ENCODE measurements at regions not wholly inside any gene's neighbourhood (a gene's known extent, or its start where the extent isn't known, plus 50 kb on each side); places are given as distances from the start of the nearest gene placed in this dataset.

DNA sequence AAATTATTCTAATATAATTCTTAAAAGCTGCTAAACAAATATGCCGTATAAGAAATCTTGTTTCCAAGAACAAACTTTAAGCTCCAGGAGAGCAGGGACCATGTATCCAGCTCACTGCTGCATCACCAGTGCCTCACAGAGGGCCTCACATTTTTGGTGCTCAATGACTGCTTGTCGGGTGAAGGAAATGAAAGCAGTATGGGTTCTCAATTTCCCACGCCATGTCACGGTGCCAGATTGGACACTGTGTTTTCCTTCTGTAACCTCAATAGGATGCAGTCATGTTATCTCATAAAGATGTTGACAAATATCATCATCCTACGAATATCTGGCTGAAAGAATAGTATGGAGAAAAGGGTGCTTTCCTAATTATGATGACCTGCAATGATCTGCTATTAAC lies 64.7 kb downstream of the POU5F2 start:
- TF ChIP-seq CTCF (IDR thresholded peaks at IDR 0.05) = no peak
- TF ChIP-seq, protein P1, sequence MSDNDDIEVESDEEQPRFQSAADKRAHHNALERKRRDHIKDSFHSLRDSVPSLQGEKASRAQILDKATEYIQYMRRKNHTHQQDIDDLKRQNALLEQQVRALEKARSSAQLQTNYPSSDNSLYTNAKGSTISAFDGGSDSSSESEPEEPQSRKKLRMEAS (IDR thresholded peaks at IDR 0.05; ENCODE audit: low read depth) = no peak
- no peak for TF ChIP-seq POLR2AphosphoS5 (IDR thresholded peaks at IDR 0.05; ENCODE audit: low read depth, low read length)
- TF ChIP-seq MXI1 (IDR thresholded peaks at IDR 0.05; ENCODE audit: low read depth, low read length) = no peak
- TF ChIP-seq, protein P2, sequence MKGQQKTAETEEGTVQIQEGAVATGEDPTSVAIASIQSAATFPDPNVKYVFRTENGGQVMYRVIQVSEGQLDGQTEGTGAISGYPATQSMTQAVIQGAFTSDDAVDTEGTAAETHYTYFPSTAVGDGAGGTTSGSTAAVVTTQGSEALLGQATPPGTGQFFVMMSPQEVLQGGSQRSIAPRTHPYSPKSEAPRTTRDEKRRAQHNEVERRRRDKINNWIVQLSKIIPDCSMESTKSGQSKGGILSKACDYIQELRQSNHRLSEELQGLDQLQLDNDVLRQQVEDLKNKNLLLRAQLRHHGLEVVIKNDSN (IDR thresholded peaks at IDR 0.05; ENCODE audit: borderline replicate concordance, low read depth) = no peak
- TF ChIP-seq REST (IDR thresholded peaks at IDR 0.05; ENCODE audit: low read depth, low read length) = no peak
- no peak for TF ChIP-seq FOXM1 (IDR thresholded peaks at IDR 0.05; ENCODE audit: low read depth)
- TF ChIP-seq USF2 (IDR thresholded peaks at IDR 0.05; ENCODE audit: borderline replicate concordance, low read depth, low read length) = no peak
- no peak for TF ChIP-seq JUND (IDR thresholded peaks at IDR 0.05)
